Lung (tissue), 11 donors: ENCODE measurements at regions not wholly inside any gene's neighbourhood (a gene's known extent, or its start where the extent isn't known, plus 50 kb on each side); places are given as distances from the start of the nearest gene placed in this dataset.

Experiments
- ATAC-seq: fragments of 200-7000 bp; cut with Tn5 transposase; one replicate; pipeline ENCODE4 v1.9.1; 2020; ENCODE audit warnings: moderate number of reproducible peaks; ENCODE audit not compliant: insufficient read depth, low FRiP score
- DNase-seq, 3 donors: peaks; one replicate each; pipeline ENCODE4 v3.0.0-alpha.2; 2013 to 2017
- H3K27ac ChIP-seq, 2 donors: one replicate each; pipeline ENCODE4 v1.5.1; 2013; ENCODE audit warnings: mild to moderate bottlenecking in 2 of 2, moderate library complexity in 2 of 2, control low read depth in 1 of 2, inconsistent platforms in 1 of 2, low read depth in 1 of 2, low read length in 1 of 2
- H3K27me3 ChIP-seq, 3 donors: one replicate each; pipeline ENCODE4 v1.5.1; 2013; ENCODE audit warnings: low read length in 2 of 3; ENCODE audit not compliant: control insufficient read depth in 3 of 3, insufficient read depth in 3 of 3
- H3K36me3 ChIP-seq, 4 donors: one replicate each; pipeline ENCODE4 v1.5.1; 2013; ENCODE audit warnings: low read length in 4 of 4, mild to moderate bottlenecking in 1 of 4, moderate library complexity in 1 of 4; ENCODE audit not compliant: control insufficient read depth in 4 of 4, insufficient read depth in 4 of 4
- H3K4me1 ChIP-seq, 5 donors: one replicate each; pipeline ENCODE4 v1.5.1; 2013; ENCODE audit warnings: low read length in 5 of 5, mild to moderate bottlenecking in 2 of 5, moderate library complexity in 1 of 5; ENCODE audit not compliant: control insufficient read depth in 5 of 5, insufficient read depth in 5 of 5
- H3K4me3 ChIP-seq: one replicate; pipeline ENCODE4 v1.5.1; 2013; ENCODE audit warnings: mild to moderate bottlenecking, control low read depth, moderate library complexity
- H3K9ac ChIP-seq, 2 donors: one replicate each; pipeline ENCODE4 v1.5.1; 2013; ENCODE audit warnings: low read length in 2 of 2, control low read depth in 1 of 2; ENCODE audit not compliant: insufficient read depth in 1 of 2
- H3K9me3 ChIP-seq, 4 donors: one replicate each; pipeline ENCODE4 v1.5.1; 2013; ENCODE audit warnings: low read length in 3 of 4, mild to moderate bottlenecking in 1 of 4, moderate library complexity in 1 of 4; ENCODE audit not compliant: control insufficient read depth in 4 of 4, insufficient read depth in 3 of 4
- CTCF ChIP-seq: IDR thresholded peaks from 2 replicates; pipeline ENCODE4 v1.5.1; 2012; ENCODE audit warnings: mild to moderate bottlenecking; ENCODE audit errors: control extremely low read depth, extremely low read depth
- WGBS, 2 donors: extraction: QIAGEN DNeasy Blood & Tissue Kit; methylation state at CpG; one replicate each; pipeline ENCODE4 v1.1.7; 2013; 5-methylcytosine and 5-hydroxymethylcytosine counted together
- donor health status: control.
- donor health status: control.
- donor health status: Bipolar disorder and iron deficiency.
- donor health status: healthy.
- donor health status: DM: yes; HTN: yes; CAD: no.

- ATAC-seq: no peak
- DNase-seq: no peak
- Histone ChIP-seq H3K36me3 (no peaks in the 10 kb centered on the region), H3K27me3 (no peaks in the 10 kb centered on the region), H3K4me1 (peaks cover 0 to 5% (median 0%) of the 10 kb centered on the region in 5 donors), H3K27ac (no peak overlapping the region), H3K9me3 (no peaks in the 10 kb centered on the region), H3K9ac (no peak overlapping the region), H3K4me3 (no peak overlapping the region)
- 93 to 97% methylated on average over 1 of the region's 1 CpG for WGBS, 2 donors
- no peak for TF ChIP-seq CTCF
Measured at GRCh38 chr13:28576067-28576466, 81.1 kb upstream of the FLT1 start.

DNA sequence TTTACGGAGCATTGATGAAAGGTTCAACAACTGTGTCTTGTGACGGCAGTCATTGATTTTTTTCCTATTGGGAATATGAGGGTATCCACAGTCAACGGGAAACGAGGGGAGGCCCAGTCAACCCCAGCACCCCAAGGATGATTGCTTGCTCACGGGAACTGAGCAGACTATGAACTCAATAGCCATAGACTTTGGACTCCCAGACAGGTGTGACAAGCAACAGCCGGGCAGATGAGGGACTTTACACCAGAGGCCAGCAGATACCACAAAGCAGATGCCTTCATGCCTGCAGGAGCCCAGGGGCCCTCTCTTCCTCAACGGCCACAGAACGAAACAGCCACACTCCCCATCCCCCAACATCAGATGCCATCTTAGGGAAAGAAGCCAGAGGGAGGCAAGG is 80.3 kb upstream of the FLT1 start:
- whole genome bisulfite sequencing, 2 donors: 88 to 91% methylated on average over 8 of the region's 8 CpGs
- Histone ChIP-seq H3K27me3 (no peaks in the 10 kb centered on the region), H3K36me3 (no peaks in the 10 kb centered on the region), H3K4me1 (peaks cover 0 to 5% (median 0%) of the 10 kb centered on the region in 5 donors), H3K27ac (no peak overlapping the region), H3K9me3 (no peaks in the 10 kb centered on the region), H3K4me3 (no peak overlapping the region), H3K9ac (no peak overlapping the region)
- TF ChIP-seq CTCF: no peak
- ATAC-seq: no peak
- DNase-seq: no peak

- Histone ChIP-seq H3K27me3 (no peaks in the 10 kb centered on the region), H3K4me3 (no peak overlapping the region), H3K9ac (no peak overlapping the region), H3K27ac (no peak overlapping the region), H3K9me3 (no peaks in the 10 kb centered on the region), H3K36me3 (no peaks in the 10 kb centered on the region), H3K4me1 (peaks cover 0 to 7% (median 0%) of the 10 kb centered on the region in 5 donors)
- ATAC-seq (peak; percentile 61), DNase-seq (no peak)
- TF ChIP-seq CTCF: no peak
- 38 to 49% methylated on average over 10 of the region's 10 CpGs for WGBS, 2 donors
Measured at GRCh38 chr13:28574617-28575142, 79.8 kb upstream of the FLT1 start.
